ENCODE measurements at regions not wholly inside any gene's neighbourhood (a gene's known extent, or its start where the extent isn't known, plus 50 kb on each side); places are given as distances from the start of the nearest gene placed in this dataset.

- Histone ChIP-seq H3K27me3 (ENCODE audit: control insufficient read depth, insufficient read depth, low read length) (no peaks in the 10 kb centered on the region), H3K4me3 (ENCODE audit: low read depth, low read length) (no peak overlapping the region), H3K27ac (ENCODE audit: low read depth, low read length) (no peak overlapping the region), H3K9me3 (ENCODE audit: control insufficient read depth, insufficient read depth, low read length) (no peaks in the 10 kb centered on the region)
- TF ChIP-seq CTCF (IDR thresholded peaks at IDR 0.05; ENCODE audit: low read depth, low read length) = no peak
- ChIA-PET POLR2A (no interaction called here), CTCF (no interaction called here)
- no peak for DNase-seq (ENCODE audit: low read depth, low spot score)
These were observed 247.4 kb downstream of the EFCAB11 start for GRCh38 chr14:89707086-89707485.

- POLR2A ChIA-PET = interaction anchor here (0.6 to 1.1 kb wide), 5 partner anchors 26 to 157 kb away, joined by 3 to 5 read pairs (median 4); no protein-coding TSS in a partner anchor
- Histone ChIP-seq H3K27ac (ENCODE audit: low read depth, low read length) (no peak overlapping the region), H3K27me3 (ENCODE audit: control insufficient read depth, insufficient read depth, low read length) (no peaks in the 10 kb centered on the region), H3K4me3 (ENCODE audit: low read depth, low read length) (no peak overlapping the region), H3K9me3 (ENCODE audit: control insufficient read depth, insufficient read depth, low read length) (no peaks in the 10 kb centered on the region)
- no peak for TF ChIP-seq CTCF (IDR thresholded peaks at IDR 0.05; ENCODE audit: low read depth, low read length)
- CTCF ChIA-PET = no interaction called here
- no peak for DNase-seq (ENCODE audit: low read depth, low spot score)
These were observed 251.7 kb downstream of the EFCAB11 start for GRCh38 chr14:89702876-89703200.

- Histone ChIP-seq H3K27ac (ENCODE audit: low read depth, low read length) (peak overlapping the region; percentile 73), H3K9me3 (ENCODE audit: control insufficient read depth, insufficient read depth, low read length) (no peaks in the 10 kb centered on the region), H3K4me3 (ENCODE audit: low read depth, low read length) (peak overlapping the region; percentile 57), H3K27me3 (ENCODE audit: control insufficient read depth, insufficient read depth, low read length) (no peaks in the 10 kb centered on the region)
- ChIA-PET POLR2A (interaction anchor here (0.6 to 1.1 kb wide), 6 partner anchors 13 to 157 kb away, joined by 3 to 5 read pairs (median 4); no protein-coding TSS in a partner anchor), CTCF (no interaction called here)
- DNase-seq (ENCODE audit: low read depth, low spot score) = peak; percentile 21
- no peak for TF ChIP-seq CTCF (IDR thresholded peaks at IDR 0.05; ENCODE audit: low read depth, low read length)
These were observed 252.3 kb downstream of the EFCAB11 start for GRCh38 chr14:89702073-89702875.

GRCh38 chr14:89701211-89702043, 253.1 kb downstream of the EFCAB11 start:
- Histone ChIP-seq H3K27me3 (ENCODE audit: control insufficient read depth, insufficient read depth, low read length) (no peaks in the 10 kb centered on the region), H3K27ac (ENCODE audit: low read depth, low read length) (peak overlapping the region; percentile 73), H3K4me3 (ENCODE audit: low read depth, low read length) (peak overlapping the region; percentile 65), H3K9me3 (ENCODE audit: control insufficient read depth, insufficient read depth, low read length) (no peaks in the 10 kb centered on the region)
- ChIA-PET POLR2A (no interaction called here), CTCF (no interaction called here)
- TF ChIP-seq CTCF (IDR thresholded peaks at IDR 0.05; ENCODE audit: low read depth, low read length) = no peak
- DNase-seq (ENCODE audit: low read depth, low spot score) = peak; percentile 16

- Histone ChIP-seq H3K27me3 (ENCODE audit: control insufficient read depth, insufficient read depth, low read length) (no peaks in the 10 kb centered on the region), H3K9me3 (ENCODE audit: control insufficient read depth, insufficient read depth, low read length) (no peaks in the 10 kb centered on the region), H3K4me3 (ENCODE audit: low read depth, low read length) (peak overlapping the region; percentile 65), H3K27ac (ENCODE audit: low read depth, low read length) (no peak overlapping the region)
- POLR2A ChIA-PET = no interaction called here
- DNase-seq (ENCODE audit: low read depth, low spot score) = no peak
- no peak for TF ChIP-seq CTCF (IDR thresholded peaks at IDR 0.05; ENCODE audit: low read depth, low read length)
- CTCF ChIA-PET = interaction anchor here (1.0 to 1.2 kb wide), 2 partner anchors 23 to 660 kb away, joined by 3 read pairs; no protein-coding TSS in a partner anchor
These were observed 253.7 kb downstream of the EFCAB11 start for GRCh38 chr14:89700801-89701200.

All from AG04450 (cell line).